ENCODE measurements at regions not wholly inside any gene's neighbourhood (a gene's known extent, or its start where the extent isn't known, plus 50 kb on each side); places are given as distances from the start of the nearest gene placed in this dataset.

GRCh38 chr5:29930316-29930715, 1263.2 kb upstream of the CDH6 start:
- peak; percentile 50 for DNase-seq (ENCODE audit: insufficient read length, low spot score, missing footprints)
- no peaks in the 10 kb centered on the region for H3K36me3 ChIP-seq (ENCODE audit: insufficient read depth, low read length)
- no peak overlapping the region for H3K4me3 ChIP-seq (ENCODE audit: insufficient read depth, low read length)
- no peak overlapping the region for H3K4me2 ChIP-seq (ENCODE audit: insufficient read depth, low read length)
- no peaks in the 10 kb centered on the region for H3K4me1 ChIP-seq (ENCODE audit: insufficient read depth, low read length)
- H3K27me3 ChIP-seq (ENCODE audit: insufficient read depth, low read length): no peaks in the 10 kb centered on the region
- peaks cover 2% of the 10 kb centered on the region for H3K9me3 ChIP-seq (ENCODE audit: low read depth, low read length)
- H2AFZ ChIP-seq (ENCODE audit: low read length): no peak overlapping the region
- H3K27ac ChIP-seq (ENCODE audit: low read depth, low read length): no peak overlapping the region
- TF ChIP-seq CTCF (IDR thresholded peaks at IDR 0.05; ENCODE audit: extremely low read depth, low read depth, low read length): no peak
- H4K20me1 ChIP-seq (ENCODE audit: insufficient read depth, low read length): no peaks in the 10 kb centered on the region
- no peaks in the 10 kb centered on the region for H3K79me2 ChIP-seq (ENCODE audit: insufficient read depth, low read length)

GRCh38 chr5:29924107-29924506, 1269.4 kb upstream of the CDH6 start:
- H2AFZ ChIP-seq (ENCODE audit: low read length): no peak overlapping the region
- H4K20me1 ChIP-seq (ENCODE audit: insufficient read depth, low read length): no peaks in the 10 kb centered on the region
- H3K36me3 ChIP-seq (ENCODE audit: insufficient read depth, low read length): no peaks in the 10 kb centered on the region
- no peaks in the 10 kb centered on the region for H3K4me1 ChIP-seq (ENCODE audit: insufficient read depth, low read length)
- no peaks in the 10 kb centered on the region for H3K27me3 ChIP-seq (ENCODE audit: insufficient read depth, low read length)
- no peak for TF ChIP-seq CTCF (IDR thresholded peaks at IDR 0.05; ENCODE audit: extremely low read depth, low read depth, low read length)
- no peak overlapping the region for H3K27ac ChIP-seq (ENCODE audit: low read depth, low read length)
- no peaks in the 10 kb centered on the region for H3K9me3 ChIP-seq (ENCODE audit: low read depth, low read length)
- no peak overlapping the region for H3K4me2 ChIP-seq (ENCODE audit: insufficient read depth, low read length)
- H3K79me2 ChIP-seq (ENCODE audit: insufficient read depth, low read length): no peaks in the 10 kb centered on the region
- no peak for DNase-seq (ENCODE audit: insufficient read length, low spot score, missing footprints)
- no peak overlapping the region for H3K4me3 ChIP-seq (ENCODE audit: insufficient read depth, low read length)

GRCh38 chr5:29905626-29906353, 1287.7 kb upstream of the CDH6 start:
- H3K27me3 ChIP-seq (ENCODE audit: insufficient read depth, low read length): no peaks in the 10 kb centered on the region
- H3K4me3 ChIP-seq (ENCODE audit: insufficient read depth, low read length): no peak overlapping the region
- H3K79me2 ChIP-seq (ENCODE audit: insufficient read depth, low read length): no peaks in the 10 kb centered on the region
- no peaks in the 10 kb centered on the region for H3K36me3 ChIP-seq (ENCODE audit: insufficient read depth, low read length)
- H4K20me1 ChIP-seq (ENCODE audit: insufficient read depth, low read length): no peaks in the 10 kb centered on the region
- no peak for DNase-seq (ENCODE audit: insufficient read length, low spot score, missing footprints)
- H3K9me3 ChIP-seq (ENCODE audit: low read depth, low read length): no peaks in the 10 kb centered on the region
- H3K27ac ChIP-seq (ENCODE audit: low read depth, low read length): no peak overlapping the region
- no peak for TF ChIP-seq CTCF (IDR thresholded peaks at IDR 0.05; ENCODE audit: extremely low read depth, low read depth, low read length)
- no peak overlapping the region for H2AFZ ChIP-seq (ENCODE audit: low read length)
- H3K4me2 ChIP-seq (ENCODE audit: insufficient read depth, low read length): no peak overlapping the region
- no peaks in the 10 kb centered on the region for H3K4me1 ChIP-seq (ENCODE audit: insufficient read depth, low read length)

- Histone ChIP-seq H4K20me1 (ENCODE audit: insufficient read depth, low read length) (no peaks in the 10 kb centered on the region), H3K27me3 (ENCODE audit: insufficient read depth, low read length) (no peaks in the 10 kb centered on the region), H3K4me2 (ENCODE audit: insufficient read depth, low read length) (no peak overlapping the region), H3K79me2 (ENCODE audit: insufficient read depth, low read length) (no peaks in the 10 kb centered on the region), H3K4me1 (ENCODE audit: insufficient read depth, low read length) (no peaks in the 10 kb centered on the region), H3K27ac (ENCODE audit: low read depth, low read length) (no peak overlapping the region), H3K4me3 (ENCODE audit: insufficient read depth, low read length) (no peak overlapping the region), H3K9me3 (ENCODE audit: low read depth, low read length) (peaks cover 4% of the 10 kb centered on the region), H3K36me3 (ENCODE audit: insufficient read depth, low read length) (no peaks in the 10 kb centered on the region), H2AFZ (ENCODE audit: low read length) (no peak overlapping the region)
- DNase-seq (ENCODE audit: insufficient read length, low spot score, missing footprints): no peak
- TF ChIP-seq CTCF (IDR thresholded peaks at IDR 0.05; ENCODE audit: extremely low read depth, low read depth, low read length): no peak
These were observed 1290.6 kb upstream of the CDH6 start for GRCh38 chr5:29902859-29903258.

Measured in osteoblast (primary cell).